ENCODE measurements at regions not wholly inside any gene's neighbourhood (a gene's known extent, or its start where the extent isn't known, plus 50 kb on each side); places are given as distances from the start of the nearest gene placed in this dataset.

GRCh38 chr5:7208938-7209337 is 187.0 kb upstream of the ADCY2 start:
- ChIA-PET CTCF (no interaction called here), POLR2A (no interaction called here)
- TF ChIP-seq L3MBTL2 (conservative IDR thresholded peaks at IDR 0.05) = no peak
- no peak for TF ChIP-seq FOXA1 (IDR thresholded peaks at IDR 0.05)
- no peak for TF ChIP-seq BHLHE40 (IDR thresholded peaks at IDR 0.05; ENCODE audit: borderline replicate concordance)
- TF ChIP-seq ZNF384 (IDR thresholded peaks at IDR 0.05) = no peak
- TF ChIP-seq ARNT (IDR thresholded peaks at IDR 0.05) = no peak
- TF ChIP-seq SUZ12 (IDR thresholded peaks at IDR 0.05) = no peak
- no peak for TF ChIP-seq SP1 (IDR thresholded peaks at IDR 0.05)
- TF ChIP-seq CTBP1 (IDR thresholded peaks at IDR 0.05; ENCODE audit: borderline replicate concordance) = no peak
- no peak for TF ChIP-seq FOXM1 (IDR thresholded peaks at IDR 0.05; ENCODE audit: borderline replicate concordance)
- TF ChIP-seq TARDBP (IDR thresholded peaks at IDR 0.05) = no peak
- no peak for TF ChIP-seq FOXK2 (IDR thresholded peaks at IDR 0.05)
- no peak for TF ChIP-seq NFRKB (IDR thresholded peaks at IDR 0.05)
- no peak for TF ChIP-seq HDGF (IDR thresholded peaks at IDR 0.05; ENCODE audit: borderline replicate concordance)
- no peak for DNase-seq (ENCODE audit: extremely low spot score)

- POLR2A ChIA-PET = no interaction called here
- TF ChIP-seq ARNT (IDR thresholded peaks at IDR 0.05) (no peak), BHLHE40 (IDR thresholded peaks at IDR 0.05; ENCODE audit: borderline replicate concordance) (no peak), HDGF (IDR thresholded peaks at IDR 0.05; ENCODE audit: borderline replicate concordance) (no peak), L3MBTL2 (conservative IDR thresholded peaks at IDR 0.05) (no peak), CTBP1 (IDR thresholded peaks at IDR 0.05; ENCODE audit: borderline replicate concordance) (no peak), SP1 (IDR thresholded peaks at IDR 0.05) (no peak), SUZ12 (IDR thresholded peaks at IDR 0.05) (no peak), TARDBP (IDR thresholded peaks at IDR 0.05) (no peak), ZNF384 (IDR thresholded peaks at IDR 0.05) (no peak), FOXA1 (IDR thresholded peaks at IDR 0.05) (no peak), ELF4 (IDR thresholded peaks at IDR 0.05) (no peak), FOXK2 (IDR thresholded peaks at IDR 0.05) (no peak), NFRKB (IDR thresholded peaks at IDR 0.05) (no peak)
- DNase-seq (ENCODE audit: extremely low spot score) = no peak
- CTCF ChIA-PET = no interaction called here
These were observed 186.3 kb upstream of the ADCY2 start for GRCh38 chr5:7209658-7210057.

GRCh38 chr5:7210549-7210948 is 185.4 kb upstream of the ADCY2 start:
- no peak for DNase-seq (ENCODE audit: extremely low spot score)
- ChIA-PET CTCF (no interaction called here), POLR2A (no interaction called here)
- no peak for TF ChIP-seq CTBP1 (IDR thresholded peaks at IDR 0.05; ENCODE audit: borderline replicate concordance)
- TF ChIP-seq SUZ12 (IDR thresholded peaks at IDR 0.05) = no peak
- TF ChIP-seq HDGF (IDR thresholded peaks at IDR 0.05; ENCODE audit: borderline replicate concordance) = no peak

- ChIA-PET POLR2A (no interaction called here), CTCF (no interaction called here)
- TF ChIP-seq PKNOX1 (IDR thresholded peaks at IDR 0.05) (no peak), ARNT (IDR thresholded peaks at IDR 0.05) (no peak), TARDBP (IDR thresholded peaks at IDR 0.05) (no peak), L3MBTL2 (conservative IDR thresholded peaks at IDR 0.05) (no peak), FOXA1 (IDR thresholded peaks at IDR 0.05) (no peak), ELF4 (IDR thresholded peaks at IDR 0.05) (no peak), CTBP1 (IDR thresholded peaks at IDR 0.05; ENCODE audit: borderline replicate concordance) (no peak), NFRKB (IDR thresholded peaks at IDR 0.05) (no peak)
- no peak for DNase-seq (ENCODE audit: extremely low spot score)
These were observed 182.4 kb upstream of the ADCY2 start for GRCh38 chr5:7213525-7213924.

- TF ChIP-seq SP1 (IDR thresholded peaks at IDR 0.05) (no peak), FOXA1 (IDR thresholded peaks at IDR 0.05) (no peak), CTBP1 (IDR thresholded peaks at IDR 0.05; ENCODE audit: borderline replicate concordance) (no peak), L3MBTL2 (conservative IDR thresholded peaks at IDR 0.05) (no peak), PKNOX1 (IDR thresholded peaks at IDR 0.05) (no peak), FOXM1 (IDR thresholded peaks at IDR 0.05; ENCODE audit: borderline replicate concordance) (no peak), TARDBP (IDR thresholded peaks at IDR 0.05) (no peak), ELF4 (IDR thresholded peaks at IDR 0.05) (no peak), ZNF384 (IDR thresholded peaks at IDR 0.05) (no peak), SUZ12 (IDR thresholded peaks at IDR 0.05) (no peak), FOXK2 (IDR thresholded peaks at IDR 0.05) (no peak), LEF1 (IDR thresholded peaks at IDR 0.05; ENCODE audit: borderline replicate concordance) (no peak), NFRKB (IDR thresholded peaks at IDR 0.05) (no peak)
- no peak for DNase-seq (ENCODE audit: extremely low spot score)
- ChIA-PET POLR2A (no interaction called here), CTCF (no interaction called here)
These were observed 181.0 kb upstream of the ADCY2 start for GRCh38 chr5:7214906-7215416.

- DNase-seq (ENCODE audit: extremely low spot score) = no peak
- no peak for TF ChIP-seq NFRKB (IDR thresholded peaks at IDR 0.05)
- ChIA-PET POLR2A (no interaction called here), CTCF (no interaction called here)
These were observed 177.8 kb upstream of the ADCY2 start for GRCh38 chr5:7218141-7218540.

GRCh38 chr5:7220156-7220555 is 175.8 kb upstream of the ADCY2 start:
- POLR2A ChIA-PET = no interaction called here
- DNase-seq (ENCODE audit: extremely low spot score) = no peak
- CTCF ChIA-PET = no interaction called here
- no peak for TF ChIP-seq FOXM1 (IDR thresholded peaks at IDR 0.05; ENCODE audit: borderline replicate concordance)
- no peak for TF ChIP-seq NFRKB (IDR thresholded peaks at IDR 0.05)
- TF ChIP-seq PKNOX1 (IDR thresholded peaks at IDR 0.05) = no peak
- TF ChIP-seq LEF1 (IDR thresholded peaks at IDR 0.05; ENCODE audit: borderline replicate concordance) = no peak

Measured in HEK293T (cell line).